ENCODE measurements at regions not wholly inside any gene's neighbourhood (a gene's known extent, or its start where the extent isn't known, plus 50 kb on each side); places are given as distances from the start of the nearest gene placed in this dataset.

- ChIA-PET POLR2A (ENCODE audit: low non-redundant PET) (no interaction called here), CTCF (interaction anchor here (0.6 kb wide), 1 partner anchor 64 kb away, joined by 4 read pairs; no protein-coding TSS in a partner anchor)
- DNase-seq (ENCODE audit: low spot score) = no peak
- TF ChIP-seq, protein P1, sequence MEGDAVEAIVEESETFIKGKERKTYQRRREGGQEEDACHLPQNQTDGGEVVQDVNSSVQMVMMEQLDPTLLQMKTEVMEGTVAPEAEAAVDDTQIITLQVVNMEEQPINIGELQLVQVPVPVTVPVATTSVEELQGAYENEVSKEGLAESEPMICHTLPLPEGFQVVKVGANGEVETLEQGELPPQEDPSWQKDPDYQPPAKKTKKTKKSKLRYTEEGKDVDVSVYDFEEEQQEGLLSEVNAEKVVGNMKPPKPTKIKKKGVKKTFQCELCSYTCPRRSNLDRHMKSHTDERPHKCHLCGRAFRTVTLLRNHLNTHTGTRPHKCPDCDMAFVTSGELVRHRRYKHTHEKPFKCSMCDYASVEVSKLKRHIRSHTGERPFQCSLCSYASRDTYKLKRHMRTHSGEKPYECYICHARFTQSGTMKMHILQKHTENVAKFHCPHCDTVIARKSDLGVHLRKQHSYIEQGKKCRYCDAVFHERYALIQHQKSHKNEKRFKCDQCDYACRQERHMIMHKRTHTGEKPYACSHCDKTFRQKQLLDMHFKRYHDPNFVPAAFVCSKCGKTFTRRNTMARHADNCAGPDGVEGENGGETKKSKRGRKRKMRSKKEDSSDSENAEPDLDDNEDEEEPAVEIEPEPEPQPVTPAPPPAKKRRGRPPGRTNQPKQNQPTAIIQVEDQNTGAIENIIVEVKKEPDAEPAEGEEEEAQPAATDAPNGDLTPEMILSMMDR (conservative IDR thresholded peaks at IDR 0.05; ENCODE audit: low read depth) = no peak
- no peak overlapping the region for H3K27ac ChIP-seq
Measured at GRCh38 chr6:21648475-21649050, 55.0 kb downstream of the SOX4 start.

GRCh38 chr6:21653323-21653722 lies 59.8 kb downstream of the SOX4 start:
- no peak for DNase-seq (ENCODE audit: low spot score)
- no peak overlapping the region for H3K27ac ChIP-seq
- CTCF ChIA-PET = no interaction called here
- TF ChIP-seq, protein P1 (conservative IDR thresholded peaks at IDR 0.05; ENCODE audit: low read depth) = no peak
- POLR2A ChIA-PET (ENCODE audit: low non-redundant PET) = no interaction called here

DNA sequence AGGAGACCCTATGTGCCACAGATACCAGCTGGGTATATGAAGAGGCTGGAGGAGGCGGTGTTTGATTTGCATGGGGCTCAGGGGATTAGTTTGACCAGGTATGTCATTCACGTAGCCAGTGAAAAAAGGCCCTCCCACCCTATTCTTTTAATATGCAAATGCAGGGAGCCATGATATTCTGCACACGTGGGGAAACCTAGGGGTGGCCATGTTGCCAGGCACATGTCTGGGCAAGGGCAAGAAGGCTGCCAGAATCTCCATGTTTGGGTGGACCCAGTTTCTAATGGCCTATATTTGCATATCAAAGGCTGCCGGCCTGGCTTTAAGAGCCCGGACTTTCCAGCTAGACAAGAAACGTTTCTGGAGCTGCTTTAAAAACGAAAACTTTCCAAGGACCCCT lies 60.4 kb downstream of the SOX4 start:
- DNase-seq (ENCODE audit: low spot score) = no peak
- POLR2A ChIA-PET (ENCODE audit: low non-redundant PET) = no interaction called here
- TF ChIP-seq, protein P1 (conservative IDR thresholded peaks at IDR 0.05; ENCODE audit: low read depth) = no peak
- CTCF ChIA-PET = no interaction called here
- H3K27ac ChIP-seq = no peak overlapping the region

DNA sequence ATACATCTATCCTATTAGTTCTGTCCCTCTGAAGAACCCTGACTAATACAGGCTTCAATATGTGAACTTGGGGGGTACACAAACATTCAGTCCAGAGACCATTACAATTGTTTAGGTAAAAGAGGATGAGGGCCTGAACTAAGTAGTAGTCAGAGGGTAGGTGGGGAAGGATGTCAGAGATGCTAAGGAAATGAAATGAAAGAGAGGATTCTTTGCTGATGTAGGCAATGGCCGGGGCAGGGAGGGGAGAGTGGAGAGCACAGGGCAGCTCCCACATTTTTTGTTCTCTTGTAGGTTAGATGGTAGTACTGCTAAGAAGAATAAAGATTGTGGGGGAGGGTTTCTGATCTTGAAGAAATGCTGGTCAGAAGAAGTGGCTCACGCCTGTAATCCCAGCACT lies 60.8 kb downstream of the SOX4 start:
- H3K27ac ChIP-seq = no peak overlapping the region
- no peak for DNase-seq (ENCODE audit: low spot score)
- TF ChIP-seq, protein P1 (conservative IDR thresholded peaks at IDR 0.05; ENCODE audit: low read depth) = no peak
- ChIA-PET POLR2A (ENCODE audit: low non-redundant PET) (no interaction called here), CTCF (no interaction called here)

DNA sequence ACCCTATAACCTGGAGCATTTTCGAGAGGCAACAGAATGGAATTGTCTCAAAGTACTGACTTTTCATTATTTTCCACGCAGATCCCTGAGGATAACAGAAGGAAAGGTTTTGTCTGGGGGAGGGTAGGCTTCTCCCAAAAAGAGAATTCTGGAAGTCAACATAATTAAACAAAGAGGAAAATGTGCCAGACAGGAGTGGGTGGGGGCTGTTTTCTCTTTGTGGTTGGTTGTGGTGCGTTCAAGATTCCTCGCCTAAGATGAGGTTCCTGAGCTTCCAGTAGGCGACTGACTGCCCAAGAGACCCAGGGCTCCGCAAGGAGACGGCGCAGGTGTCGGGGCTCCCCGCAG lies 70.4 kb downstream of the SOX4 start:
- TF ChIP-seq, protein P1 (conservative IDR thresholded peaks at IDR 0.05; ENCODE audit: low read depth) = no peak
- ChIA-PET POLR2A (ENCODE audit: low non-redundant PET) (no interaction called here), CTCF (no interaction called here)
- H3K27ac ChIP-seq = no peak overlapping the region
- no peak for DNase-seq (ENCODE audit: low spot score)

DNA sequence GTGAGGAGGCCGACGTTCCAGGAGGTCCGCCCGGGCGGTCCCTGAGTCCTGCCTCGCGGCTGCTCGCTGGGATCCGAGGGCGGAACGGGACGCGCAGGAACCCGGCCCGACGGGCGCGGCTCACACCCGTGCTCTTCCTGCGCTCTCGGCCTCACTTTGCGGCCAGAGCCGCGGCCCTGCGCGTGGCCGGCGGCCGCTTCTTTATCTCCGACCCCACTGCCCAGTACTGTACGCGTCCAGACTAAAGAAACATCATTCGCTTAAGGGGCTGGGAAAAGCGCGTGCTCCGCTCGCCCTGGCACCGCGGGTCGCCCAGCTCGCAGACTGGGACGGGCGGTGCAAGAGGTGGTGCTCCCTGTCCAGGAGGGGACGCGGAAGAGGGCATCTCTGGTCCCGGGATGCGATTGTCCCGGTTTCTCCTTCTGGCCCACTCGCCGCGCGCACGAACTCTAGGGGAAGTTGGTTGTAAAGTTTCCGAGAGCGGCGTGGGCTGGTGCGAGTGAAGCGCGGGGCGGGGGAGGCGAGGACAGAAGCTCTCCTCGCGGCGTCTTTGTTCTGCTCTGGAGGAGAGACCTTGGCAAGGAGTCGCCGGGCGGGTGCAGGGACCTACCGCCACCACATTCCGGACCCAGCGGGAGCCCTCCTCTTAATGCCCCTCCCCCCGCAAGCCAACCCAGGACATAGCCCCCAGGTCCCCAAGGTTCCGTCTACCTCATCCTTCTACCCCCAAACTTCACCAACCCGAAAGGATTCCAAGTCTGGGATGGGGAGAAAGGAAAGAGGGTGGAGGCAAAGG lies 71.0 kb downstream of the SOX4 start:
- no peak overlapping the region for H3K27ac ChIP-seq
- no peak for DNase-seq (ENCODE audit: low spot score)
- CTCF ChIA-PET = no interaction called here

More for the DNA sequence above, 71.0 kb downstream of the SOX4 start:
- POLR2A ChIA-PET (ENCODE audit: low non-redundant PET) = no interaction called here
- TF ChIP-seq, protein P1 (conservative IDR thresholded peaks at IDR 0.05; ENCODE audit: low read depth) = no peak

All from RWPE1 (cell line).